ENCODE measurements at regions not wholly inside any gene's neighbourhood (a gene's known extent, or its start where the extent isn't known, plus 50 kb on each side); places are given as distances from the start of the nearest gene placed in this dataset.

DNA sequence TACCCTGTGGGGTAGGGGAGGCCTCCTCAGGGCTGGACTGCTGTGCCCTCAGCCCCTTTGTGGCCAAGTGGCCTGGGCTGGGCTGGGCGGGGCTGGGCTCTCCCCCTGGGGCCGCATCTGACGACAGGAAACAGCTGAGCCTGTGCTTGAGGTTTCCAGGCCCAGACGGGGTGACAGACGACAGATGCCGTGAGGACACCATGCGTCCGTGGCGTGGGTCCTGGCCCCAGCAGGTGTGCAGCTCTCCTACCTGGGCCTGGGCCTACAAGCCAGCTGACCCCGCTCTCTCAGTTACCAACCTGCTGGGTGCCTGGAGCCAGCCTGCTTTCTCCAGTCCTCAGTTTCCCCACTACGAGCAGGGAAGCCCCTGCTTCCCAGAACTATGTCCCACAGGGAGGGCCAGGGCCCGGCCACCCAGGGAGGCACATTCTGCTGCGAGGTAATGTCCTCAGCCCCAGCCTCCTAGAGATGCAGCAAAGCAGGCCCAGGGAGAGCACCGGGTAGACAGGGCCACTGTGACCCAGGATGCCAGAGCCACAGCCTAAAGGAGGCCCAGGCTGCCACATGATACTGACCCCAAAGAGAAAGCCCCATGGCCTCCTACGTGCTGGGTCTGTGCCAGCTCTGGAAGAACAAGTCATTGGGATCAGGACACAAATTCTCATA is 181.3 kb downstream of the IGLL1 start:
- TF ChIP-seq EZH2 (IDR thresholded peaks at IDR 0.05; ENCODE audit: borderline replicate concordance, low read length) = no peak
- TF ChIP-seq, protein P1, sequence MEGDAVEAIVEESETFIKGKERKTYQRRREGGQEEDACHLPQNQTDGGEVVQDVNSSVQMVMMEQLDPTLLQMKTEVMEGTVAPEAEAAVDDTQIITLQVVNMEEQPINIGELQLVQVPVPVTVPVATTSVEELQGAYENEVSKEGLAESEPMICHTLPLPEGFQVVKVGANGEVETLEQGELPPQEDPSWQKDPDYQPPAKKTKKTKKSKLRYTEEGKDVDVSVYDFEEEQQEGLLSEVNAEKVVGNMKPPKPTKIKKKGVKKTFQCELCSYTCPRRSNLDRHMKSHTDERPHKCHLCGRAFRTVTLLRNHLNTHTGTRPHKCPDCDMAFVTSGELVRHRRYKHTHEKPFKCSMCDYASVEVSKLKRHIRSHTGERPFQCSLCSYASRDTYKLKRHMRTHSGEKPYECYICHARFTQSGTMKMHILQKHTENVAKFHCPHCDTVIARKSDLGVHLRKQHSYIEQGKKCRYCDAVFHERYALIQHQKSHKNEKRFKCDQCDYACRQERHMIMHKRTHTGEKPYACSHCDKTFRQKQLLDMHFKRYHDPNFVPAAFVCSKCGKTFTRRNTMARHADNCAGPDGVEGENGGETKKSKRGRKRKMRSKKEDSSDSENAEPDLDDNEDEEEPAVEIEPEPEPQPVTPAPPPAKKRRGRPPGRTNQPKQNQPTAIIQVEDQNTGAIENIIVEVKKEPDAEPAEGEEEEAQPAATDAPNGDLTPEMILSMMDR (IDR thresholded peaks at IDR 0.05; ENCODE audit: low read length) = no peak

Measured in OCI-LY1 (cell line).